ENCODE measurements at regions not wholly inside any gene's neighbourhood (a gene's known extent, or its start where the extent isn't known, plus 50 kb on each side); places are given as distances from the start of the nearest gene placed in this dataset.

GRCh38 chr3:56900801-56901200 is 99.1 kb upstream of the ARHGEF3 start:
- Histone ChIP-seq H3K9ac (ENCODE audit: low read length) (no peak overlapping the region), H3K9me3 (ENCODE audit: low read length) (no peaks in the 10 kb centered on the region), H3K27ac (ENCODE audit: low read depth, low read length, poor library complexity, severe bottlenecking) (no peak overlapping the region), H3K4me3 (ENCODE audit: low read depth, low read length, poor library complexity, severe bottlenecking) (no peak overlapping the region), H3K4me2 (ENCODE audit: low read length) (no peak overlapping the region), H4K20me1 (ENCODE audit: insufficient read depth, low read length) (no peaks in the 10 kb centered on the region), H3K9me2 (ENCODE audit: low read depth, low read length) (no peaks in the 10 kb centered on the region), H3K79me2 (ENCODE audit: insufficient read depth, low read length) (no peaks in the 10 kb centered on the region), H2AFZ (ENCODE audit: low read length) (no peak overlapping the region), H3K4me1 (ENCODE audit: insufficient read depth, low read length, severe bottlenecking) (no peaks in the 10 kb centered on the region), H3K27me3 (ENCODE audit: insufficient read depth, low read length) (no peaks in the 10 kb centered on the region), H3K36me3 (ENCODE audit: insufficient read depth, low read length) (no peaks in the 10 kb centered on the region), H3F3A (ENCODE audit: insufficient read depth, low read length) (no peaks in the 10 kb centered on the region)
- TF ChIP-seq EZH2 (IDR thresholded peaks at IDR 0.05; ENCODE audit: borderline replicate concordance, low read length) (no peak), CTCF (IDR thresholded peaks at IDR 0.05; ENCODE audit: low read length) (no peak)

GRCh38 chr3:56899851-56900250 is 98.1 kb upstream of the ARHGEF3 start:
- Histone ChIP-seq H3K79me2 (ENCODE audit: insufficient read depth, low read length) (no peaks in the 10 kb centered on the region), H3K4me2 (ENCODE audit: low read length) (no peak overlapping the region), H2AFZ (ENCODE audit: low read length) (no peak overlapping the region), H3K4me1 (ENCODE audit: insufficient read depth, low read length, severe bottlenecking) (no peaks in the 10 kb centered on the region), H3K36me3 (ENCODE audit: insufficient read depth, low read length) (no peaks in the 10 kb centered on the region), H3K9me2 (ENCODE audit: low read depth, low read length) (no peaks in the 10 kb centered on the region), H3K4me3 (ENCODE audit: low read depth, low read length, poor library complexity, severe bottlenecking) (no peak overlapping the region), H3K9me3 (ENCODE audit: low read length) (no peaks in the 10 kb centered on the region), H3K27me3 (ENCODE audit: insufficient read depth, low read length) (no peaks in the 10 kb centered on the region), H4K20me1 (ENCODE audit: insufficient read depth, low read length) (no peaks in the 10 kb centered on the region), H3F3A (ENCODE audit: insufficient read depth, low read length) (no peaks in the 10 kb centered on the region), H3K27ac (ENCODE audit: low read depth, low read length, poor library complexity, severe bottlenecking) (no peak overlapping the region), H3K9ac (ENCODE audit: low read length) (no peak overlapping the region)
- TF ChIP-seq EZH2 (IDR thresholded peaks at IDR 0.05; ENCODE audit: borderline replicate concordance, low read length) (no peak), CTCF (IDR thresholded peaks at IDR 0.05; ENCODE audit: low read length) (no peak)

- Histone ChIP-seq H3K27ac (ENCODE audit: low read depth, low read length, poor library complexity, severe bottlenecking) (no peak overlapping the region), H3K9ac (ENCODE audit: low read length) (no peak overlapping the region), H3K36me3 (ENCODE audit: insufficient read depth, low read length) (no peaks in the 10 kb centered on the region), H3K4me2 (ENCODE audit: low read length) (no peak overlapping the region), H3K4me1 (ENCODE audit: insufficient read depth, low read length, severe bottlenecking) (no peaks in the 10 kb centered on the region), H2AFZ (ENCODE audit: low read length) (no peak overlapping the region), H3K4me3 (ENCODE audit: low read depth, low read length, poor library complexity, severe bottlenecking) (no peak overlapping the region), H3K79me2 (ENCODE audit: insufficient read depth, low read length) (no peaks in the 10 kb centered on the region), H3K9me2 (ENCODE audit: low read depth, low read length) (no peaks in the 10 kb centered on the region), H3K27me3 (ENCODE audit: insufficient read depth, low read length) (no peaks in the 10 kb centered on the region), H4K20me1 (ENCODE audit: insufficient read depth, low read length) (no peaks in the 10 kb centered on the region), H3F3A (ENCODE audit: insufficient read depth, low read length) (no peaks in the 10 kb centered on the region), H3K9me3 (ENCODE audit: low read length) (no peaks in the 10 kb centered on the region)
- TF ChIP-seq EZH2 (IDR thresholded peaks at IDR 0.05; ENCODE audit: borderline replicate concordance, low read length), result no peak
- TF ChIP-seq CTCF (IDR thresholded peaks at IDR 0.05; ENCODE audit: low read length), result no peak
Measured at GRCh38 chr3:56899078-56899477, 97.3 kb upstream of the ARHGEF3 start.
